HL-60 (cell line): ENCODE measurements at regions not wholly inside any gene's neighbourhood (a gene's known extent, or its start where the extent isn't known, plus 50 kb on each side); places are given as distances from the start of the nearest gene placed in this dataset.

Experiments used
- GABPA ChIP-seq: IDR thresholded peaks from 2 replicates; pipeline ENCODE4 v1.6.1; 2012; ENCODE audit warnings: low read depth
- POLR2AphosphoS5 ChIP-seq: IDR thresholded peaks from 2 replicates; pipeline ENCODE4 v1.6.1; 2012; ENCODE audit warnings: low read depth
- TF ChIP-seq, protein P1 (sequence below): IDR thresholded peaks from one replicate; pipeline ENCODE4 v1.5.1; 2011; ENCODE audit warnings: low read length, control low read depth, inconsistent platforms; ENCODE audit not compliant: insufficient read depth
- TF ChIP-seq, protein P2 (sequence below): IDR thresholded peaks from 2 replicates; pipeline ENCODE4 v1.6.1; 2012; ENCODE audit warnings: low read depth; ENCODE audit not compliant: insufficient replicate concordance

DNA sequence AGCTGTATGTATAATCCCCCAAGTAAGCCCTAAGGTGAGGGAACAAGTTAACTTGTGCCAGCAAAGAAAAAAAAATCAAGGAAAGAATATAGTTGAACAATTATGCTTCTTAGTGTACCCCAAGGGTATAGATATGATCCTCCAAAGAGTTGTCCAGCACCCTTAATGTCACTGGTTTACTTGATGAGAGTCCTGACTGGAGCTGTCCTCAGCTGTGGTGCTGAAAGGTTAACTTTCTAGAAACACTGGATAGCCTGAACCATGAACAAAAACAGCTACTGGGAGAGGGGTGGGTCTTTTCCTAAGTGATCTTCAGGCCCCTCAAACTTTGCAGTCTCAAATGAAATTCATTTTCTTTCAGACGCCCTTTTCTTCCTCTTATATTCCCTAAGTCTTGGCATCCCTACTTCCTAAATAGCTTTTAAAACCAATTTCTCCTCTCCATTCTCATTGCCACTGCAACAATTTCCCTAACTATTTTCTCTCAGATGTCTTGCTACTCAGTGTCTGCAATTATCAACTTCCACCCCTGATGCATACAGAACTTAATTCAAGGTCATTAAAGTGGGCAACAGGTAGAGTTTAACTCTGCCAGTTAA is 83.5 kb upstream of the PROKR2 start:
- TF ChIP-seq POLR2AphosphoS5 = no peak
- TF ChIP-seq, protein P1, sequence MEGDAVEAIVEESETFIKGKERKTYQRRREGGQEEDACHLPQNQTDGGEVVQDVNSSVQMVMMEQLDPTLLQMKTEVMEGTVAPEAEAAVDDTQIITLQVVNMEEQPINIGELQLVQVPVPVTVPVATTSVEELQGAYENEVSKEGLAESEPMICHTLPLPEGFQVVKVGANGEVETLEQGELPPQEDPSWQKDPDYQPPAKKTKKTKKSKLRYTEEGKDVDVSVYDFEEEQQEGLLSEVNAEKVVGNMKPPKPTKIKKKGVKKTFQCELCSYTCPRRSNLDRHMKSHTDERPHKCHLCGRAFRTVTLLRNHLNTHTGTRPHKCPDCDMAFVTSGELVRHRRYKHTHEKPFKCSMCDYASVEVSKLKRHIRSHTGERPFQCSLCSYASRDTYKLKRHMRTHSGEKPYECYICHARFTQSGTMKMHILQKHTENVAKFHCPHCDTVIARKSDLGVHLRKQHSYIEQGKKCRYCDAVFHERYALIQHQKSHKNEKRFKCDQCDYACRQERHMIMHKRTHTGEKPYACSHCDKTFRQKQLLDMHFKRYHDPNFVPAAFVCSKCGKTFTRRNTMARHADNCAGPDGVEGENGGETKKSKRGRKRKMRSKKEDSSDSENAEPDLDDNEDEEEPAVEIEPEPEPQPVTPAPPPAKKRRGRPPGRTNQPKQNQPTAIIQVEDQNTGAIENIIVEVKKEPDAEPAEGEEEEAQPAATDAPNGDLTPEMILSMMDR = no peak
- TF ChIP-seq, protein P2, sequence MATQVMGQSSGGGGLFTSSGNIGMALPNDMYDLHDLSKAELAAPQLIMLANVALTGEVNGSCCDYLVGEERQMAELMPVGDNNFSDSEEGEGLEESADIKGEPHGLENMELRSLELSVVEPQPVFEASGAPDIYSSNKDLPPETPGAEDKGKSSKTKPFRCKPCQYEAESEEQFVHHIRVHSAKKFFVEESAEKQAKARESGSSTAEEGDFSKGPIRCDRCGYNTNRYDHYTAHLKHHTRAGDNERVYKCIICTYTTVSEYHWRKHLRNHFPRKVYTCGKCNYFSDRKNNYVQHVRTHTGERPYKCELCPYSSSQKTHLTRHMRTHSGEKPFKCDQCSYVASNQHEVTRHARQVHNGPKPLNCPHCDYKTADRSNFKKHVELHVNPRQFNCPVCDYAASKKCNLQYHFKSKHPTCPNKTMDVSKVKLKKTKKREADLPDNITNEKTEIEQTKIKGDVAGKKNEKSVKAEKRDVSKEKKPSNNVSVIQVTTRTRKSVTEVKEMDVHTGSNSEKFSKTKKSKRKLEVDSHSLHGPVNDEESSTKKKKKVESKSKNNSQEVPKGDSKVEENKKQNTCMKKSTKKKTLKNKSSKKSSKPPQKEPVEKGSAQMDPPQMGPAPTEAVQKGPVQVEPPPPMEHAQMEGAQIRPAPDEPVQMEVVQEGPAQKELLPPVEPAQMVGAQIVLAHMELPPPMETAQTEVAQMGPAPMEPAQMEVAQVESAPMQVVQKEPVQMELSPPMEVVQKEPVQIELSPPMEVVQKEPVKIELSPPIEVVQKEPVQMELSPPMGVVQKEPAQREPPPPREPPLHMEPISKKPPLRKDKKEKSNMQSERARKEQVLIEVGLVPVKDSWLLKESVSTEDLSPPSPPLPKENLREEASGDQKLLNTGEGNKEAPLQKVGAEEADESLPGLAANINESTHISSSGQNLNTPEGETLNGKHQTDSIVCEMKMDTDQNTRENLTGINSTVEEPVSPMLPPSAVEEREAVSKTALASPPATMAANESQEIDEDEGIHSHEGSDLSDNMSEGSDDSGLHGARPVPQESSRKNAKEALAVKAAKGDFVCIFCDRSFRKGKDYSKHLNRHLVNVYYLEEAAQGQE = peak; percentile 97
- TF ChIP-seq GABPA = no peak
